GM19043 (cell line): ENCODE measurements at regions not wholly inside any gene's neighbourhood (a gene's known extent, or its start where the extent isn't known, plus 50 kb on each side); places are given as distances from the start of the nearest gene placed in this dataset.
"Not testable (repeated sequence)": the region's sequence is repeated elsewhere in the genome, so short reads cannot be mapped to it uniquely, and the experiment has no call there.

Experiments used
- ATAC-seq: cut with Tn5 transposase; IDR thresholded peaks from one replicate; pipeline ENCODE4 v1.9.1; 2021; ENCODE audit warnings: low read depth; ENCODE audit not compliant: unreplicated experiment

- ATAC-seq: no peak
These were observed 411.8 kb upstream of the STXBP6 start for GRCh38 chr14:25461780-25462179.

DNA sequence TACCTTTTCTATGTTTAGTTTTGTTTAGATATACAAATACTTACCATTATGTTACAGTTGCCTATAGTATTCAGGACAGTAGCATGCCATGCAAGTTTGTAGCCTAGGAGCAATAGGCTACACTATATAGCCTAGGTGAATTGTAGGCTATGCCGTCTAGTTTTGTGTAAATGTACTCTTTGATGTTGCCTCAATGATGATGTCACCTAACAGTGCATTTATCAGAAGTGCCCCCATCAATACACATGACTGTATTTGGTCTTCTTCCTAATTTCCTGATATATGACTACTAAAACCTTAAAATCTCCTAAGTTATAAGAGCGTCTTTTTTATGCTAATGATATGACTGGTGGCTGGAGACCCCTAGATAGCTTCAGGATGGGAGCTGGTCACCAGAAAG is 394.4 kb upstream of the STXBP6 start:
- ATAC-seq: no peak

DNA sequence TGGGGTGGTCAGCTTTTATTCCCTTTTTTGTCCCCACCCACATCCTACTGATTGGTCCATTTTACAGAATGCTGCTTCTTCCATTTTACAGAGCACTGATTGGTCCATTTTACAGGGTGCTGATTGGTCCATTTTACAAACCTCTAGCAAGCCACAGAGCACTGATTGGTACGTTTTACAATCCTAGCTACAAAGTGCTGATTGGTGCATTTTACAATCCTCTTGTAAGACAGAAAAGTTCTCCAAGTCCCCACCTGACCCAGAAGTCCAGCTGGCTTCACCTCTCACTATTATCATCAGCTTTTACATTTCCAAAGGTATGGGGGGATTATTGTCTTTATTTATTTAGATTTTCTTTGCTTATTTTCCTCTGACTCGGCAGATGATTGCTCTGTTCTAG is 390.4 kb upstream of the STXBP6 start:
- not testable (repeated sequence) for ATAC-seq

GRCh38 chr14:25436906-25437305 is 387.0 kb upstream of the STXBP6 start:
- ATAC-seq: no peak

- ATAC-seq: no peak
These were observed 386.4 kb upstream of the STXBP6 start for GRCh38 chr14:25436288-25436875.

DNA sequence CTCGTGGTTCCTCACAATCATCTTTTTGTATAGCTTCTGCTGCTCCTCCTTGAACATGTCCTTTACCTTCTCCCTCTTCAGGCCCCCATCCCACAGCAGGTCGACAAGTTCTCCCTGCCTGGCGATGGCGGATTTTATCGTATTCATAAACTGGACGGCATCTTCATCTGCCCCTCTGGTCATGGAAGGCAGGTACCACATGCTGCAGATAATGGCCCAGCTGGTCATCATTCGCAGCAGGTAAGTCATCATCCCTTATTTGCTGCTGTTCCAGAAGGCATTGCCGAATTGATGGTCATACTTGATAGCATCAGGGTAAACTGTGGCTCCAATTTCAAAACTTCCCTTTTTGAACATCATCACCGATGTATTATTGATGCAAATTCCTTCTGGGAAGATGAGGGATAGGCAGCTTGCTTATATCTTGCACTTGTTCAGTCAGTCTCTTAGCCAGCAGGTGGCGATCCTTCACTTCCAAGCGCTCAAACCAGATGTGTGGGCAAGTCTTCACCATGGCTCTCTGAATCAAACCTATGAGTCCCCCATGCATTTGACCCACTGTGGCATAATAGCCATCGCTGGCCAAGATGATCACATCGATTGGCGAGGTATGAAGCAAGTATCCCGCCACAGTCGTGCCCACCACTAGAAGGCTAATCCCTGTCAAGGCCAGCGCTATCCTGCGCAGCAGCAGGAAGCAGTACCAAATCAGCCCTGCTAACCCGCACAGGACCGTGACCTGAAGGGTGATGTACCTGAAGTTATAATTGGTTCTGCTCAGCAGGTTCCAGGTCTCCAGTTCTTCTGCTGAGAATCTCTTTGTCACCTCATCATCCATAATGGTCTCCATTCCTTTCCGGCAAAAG is 381.5 kb upstream of the STXBP6 start:
- no peak for ATAC-seq

- no peak for ATAC-seq
These were observed 380.9 kb upstream of the STXBP6 start for GRCh38 chr14:25430808-25431207.

DNA sequence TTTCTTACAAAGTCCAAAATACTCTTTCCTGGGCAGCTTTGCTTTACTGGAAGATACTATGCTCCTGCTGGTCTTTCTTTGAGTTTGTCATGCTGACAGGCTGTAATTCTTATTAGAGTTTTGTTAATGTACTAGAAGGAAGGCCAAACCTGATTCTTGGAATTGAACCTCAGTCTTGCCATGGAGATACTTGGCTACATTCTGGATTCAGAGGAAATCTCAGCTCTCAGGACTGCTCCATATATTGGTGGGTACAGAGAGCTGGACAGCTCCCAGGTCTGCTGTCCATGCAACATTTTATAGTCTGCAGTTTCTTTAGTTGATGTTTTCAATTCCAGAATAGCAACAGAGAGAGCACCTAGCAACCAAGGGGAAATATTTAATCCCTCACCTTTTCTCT is 363.1 kb upstream of the STXBP6 start:
- no peak for ATAC-seq

- ATAC-seq: no peak
These were observed 362.1 kb upstream of the STXBP6 start for GRCh38 chr14:25411781-25412757.

DNA sequence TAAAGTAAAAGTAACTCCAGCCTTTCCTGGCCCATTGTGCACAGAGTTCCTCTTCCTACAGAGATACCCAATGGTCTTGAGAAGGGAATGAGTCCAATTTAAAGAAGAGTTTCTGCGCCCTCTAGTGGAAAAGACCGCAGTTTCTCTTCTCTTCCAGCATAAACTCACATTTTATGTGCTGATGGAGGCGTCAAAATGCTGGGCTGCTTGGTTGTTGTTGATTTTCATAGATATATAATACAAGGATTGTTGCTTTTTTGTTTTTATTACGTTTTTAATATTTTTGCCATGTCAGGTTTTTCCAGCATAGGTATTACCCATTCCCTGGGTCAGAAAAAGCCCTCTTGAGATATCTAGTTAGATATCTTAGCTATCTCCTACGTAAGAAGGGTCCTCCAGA is 356.9 kb upstream of the STXBP6 start:
- no peak for ATAC-seq

DNA sequence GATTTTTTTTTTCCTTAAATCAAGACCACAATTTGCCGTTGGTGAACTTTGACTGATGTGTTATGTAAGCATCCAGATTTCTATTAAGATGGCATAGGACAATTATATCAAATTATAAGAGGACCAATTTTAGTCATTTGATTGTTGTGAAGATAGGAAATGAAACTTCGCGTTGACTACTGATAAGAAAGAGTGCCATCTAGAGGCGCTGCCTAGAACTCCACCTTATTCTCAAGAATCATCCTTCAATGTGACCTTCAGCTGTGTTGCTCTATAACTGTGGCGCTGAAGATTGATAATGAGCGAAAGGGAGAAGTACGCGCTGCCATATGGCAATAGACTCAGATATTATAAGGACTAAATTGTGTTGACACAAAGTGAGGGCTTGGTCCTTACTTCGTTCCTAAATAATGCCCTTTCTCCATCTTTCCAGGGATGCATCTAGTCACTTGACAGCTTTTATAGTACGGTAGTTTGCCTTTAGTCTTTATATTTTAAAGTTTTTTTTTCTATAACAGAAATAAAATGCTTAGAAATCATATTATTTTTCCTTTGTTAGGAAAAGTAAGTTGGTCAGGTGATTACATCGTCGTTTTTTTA is 350.8 kb upstream of the STXBP6 start:
- ATAC-seq: no peak

DNA sequence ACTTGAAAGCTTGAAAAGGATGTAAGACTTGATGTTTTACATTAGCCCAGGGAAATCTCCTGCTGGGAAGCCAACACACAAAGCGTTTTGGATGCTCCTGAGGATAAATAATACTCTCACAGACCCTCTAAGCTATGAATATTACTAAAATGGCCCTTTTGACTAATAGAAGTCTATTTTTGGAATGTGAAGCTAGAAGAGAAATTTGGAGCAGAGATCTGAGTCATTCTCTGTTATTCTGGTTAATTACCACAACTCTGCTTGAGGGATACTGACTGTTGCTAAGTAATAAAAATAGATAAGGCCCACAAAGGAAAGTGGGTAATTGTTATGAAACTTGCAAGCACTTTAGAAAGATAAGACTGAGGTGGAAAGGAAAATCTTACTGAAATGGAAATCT is 346.2 kb upstream of the STXBP6 start:
- ATAC-seq: no peak

DNA sequence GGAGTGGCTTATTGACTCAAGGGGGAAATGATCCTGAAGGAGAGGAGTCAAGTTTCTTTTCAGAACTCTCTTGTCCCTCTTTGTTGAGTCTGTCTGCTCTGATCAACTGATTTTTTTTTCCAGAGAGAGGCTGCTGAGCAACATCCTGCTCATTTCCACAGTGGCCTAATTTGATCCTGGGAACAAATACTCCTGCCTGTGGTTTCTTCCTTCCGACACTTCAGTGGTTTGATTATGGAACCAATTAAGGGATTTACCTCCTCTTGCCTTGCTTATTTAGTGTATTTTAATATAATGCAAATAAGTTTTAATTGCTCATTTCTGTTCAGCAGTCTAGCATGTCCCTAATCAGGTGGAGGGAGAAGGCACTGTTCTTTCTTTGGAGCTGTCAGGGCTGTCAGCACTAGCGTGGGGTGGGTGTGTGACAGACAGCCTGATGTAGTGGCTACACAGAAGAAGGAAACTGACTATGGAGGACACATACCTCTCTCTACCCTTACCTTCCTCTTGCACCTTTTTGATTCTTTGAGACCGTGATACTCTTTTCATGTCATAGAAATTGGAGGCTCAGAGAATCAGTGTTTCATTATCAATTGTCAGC is 344.9 kb upstream of the STXBP6 start:
- no peak for ATAC-seq

DNA sequence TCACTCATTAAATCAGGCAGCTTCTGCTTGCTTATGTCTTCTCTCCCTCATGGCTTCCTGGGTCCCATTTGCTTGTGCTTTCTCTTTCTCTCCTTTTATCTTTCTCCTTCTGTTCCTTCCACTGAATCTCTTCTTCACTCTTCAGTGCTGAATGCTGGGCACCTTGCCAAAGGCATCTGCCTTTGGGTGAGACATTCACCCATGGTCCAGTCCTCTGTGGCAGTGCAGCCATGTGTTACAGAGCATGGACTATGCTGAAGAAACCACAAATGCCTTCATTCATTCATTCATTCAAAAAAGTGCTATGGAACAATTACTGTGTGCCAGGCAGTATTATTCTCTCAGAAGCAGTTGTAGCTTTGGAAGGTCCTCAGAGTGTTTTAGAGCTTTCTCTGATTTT is 344.4 kb upstream of the STXBP6 start:
- ATAC-seq: no peak

DNA sequence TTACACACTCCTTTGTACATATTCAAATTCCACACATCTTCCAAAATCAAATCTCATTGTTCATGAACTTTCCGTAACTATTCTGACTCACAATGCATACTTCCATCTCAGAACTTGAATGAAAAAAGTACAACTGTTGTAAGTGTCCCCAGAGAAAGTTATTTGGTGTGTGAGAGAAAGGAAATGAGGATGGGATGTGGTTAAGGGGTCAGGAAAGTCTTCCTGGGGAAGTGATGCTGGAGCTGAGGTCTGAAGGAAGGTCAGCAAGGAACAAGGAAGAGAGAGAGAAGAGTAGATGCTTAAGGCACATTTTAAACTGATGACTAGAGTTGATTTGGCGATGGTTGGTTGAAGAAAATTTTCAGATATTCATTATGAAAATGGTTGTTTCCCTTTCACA is 340.0 kb upstream of the STXBP6 start:
- no peak for ATAC-seq

DNA sequence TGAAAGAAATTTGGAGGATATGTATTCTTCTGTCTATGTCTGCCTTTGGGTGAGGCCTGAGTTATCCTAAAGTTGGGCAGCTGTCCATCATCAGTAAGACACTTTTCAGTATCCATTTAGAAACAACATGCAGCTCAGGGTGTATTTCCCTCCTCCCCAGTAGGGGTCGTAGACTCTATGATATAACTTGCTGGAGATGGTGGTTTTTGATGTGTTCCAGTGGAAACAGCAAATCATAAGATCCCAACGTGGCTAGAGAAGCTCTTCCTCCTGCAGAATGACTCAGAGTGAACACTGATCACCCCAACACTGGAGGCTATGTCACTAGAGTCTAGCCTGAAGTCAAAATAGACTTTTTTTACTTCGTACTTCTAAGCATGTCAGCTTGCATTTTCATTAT is 331.6 kb upstream of the STXBP6 start:
- ATAC-seq: no peak

DNA sequence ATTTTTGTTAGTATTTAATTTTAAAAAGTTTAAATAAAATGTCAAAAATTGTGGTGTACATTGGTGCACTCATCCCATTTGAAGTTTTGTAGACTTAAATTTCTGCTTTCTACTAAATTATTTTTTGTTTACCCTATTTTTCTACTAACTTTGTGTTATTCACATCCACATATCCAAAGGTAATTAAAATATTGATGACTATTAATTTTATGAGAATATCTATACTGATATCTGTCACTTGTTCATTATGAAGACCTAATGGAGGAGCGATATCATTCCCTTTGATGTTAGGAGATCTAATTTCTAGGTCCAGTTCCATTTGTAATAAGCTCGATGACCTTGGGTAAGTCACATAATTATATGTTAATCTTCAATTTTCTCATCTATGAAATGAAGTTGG is 325.7 kb upstream of the STXBP6 start:
- ATAC-seq: no peak

DNA sequence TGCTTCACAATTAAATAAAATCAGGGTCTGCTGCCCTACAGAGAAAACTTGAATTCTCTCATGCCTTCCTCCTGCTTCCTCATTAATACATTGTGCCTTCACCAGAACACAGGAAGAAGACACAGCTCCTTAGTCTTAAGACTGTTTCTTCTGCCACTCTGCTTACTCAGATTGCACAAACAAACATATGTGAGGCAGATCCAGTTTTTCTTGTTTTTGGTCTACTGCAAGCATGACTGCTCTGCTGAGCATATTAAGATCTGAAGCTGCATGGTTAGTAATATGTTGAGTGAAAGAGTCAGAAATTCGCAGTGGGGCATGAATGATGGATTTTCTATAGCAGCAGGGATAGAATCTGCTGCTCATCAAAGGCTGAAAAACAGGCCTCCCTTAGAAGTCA is 321.1 kb upstream of the STXBP6 start:
- no peak for ATAC-seq

DNA sequence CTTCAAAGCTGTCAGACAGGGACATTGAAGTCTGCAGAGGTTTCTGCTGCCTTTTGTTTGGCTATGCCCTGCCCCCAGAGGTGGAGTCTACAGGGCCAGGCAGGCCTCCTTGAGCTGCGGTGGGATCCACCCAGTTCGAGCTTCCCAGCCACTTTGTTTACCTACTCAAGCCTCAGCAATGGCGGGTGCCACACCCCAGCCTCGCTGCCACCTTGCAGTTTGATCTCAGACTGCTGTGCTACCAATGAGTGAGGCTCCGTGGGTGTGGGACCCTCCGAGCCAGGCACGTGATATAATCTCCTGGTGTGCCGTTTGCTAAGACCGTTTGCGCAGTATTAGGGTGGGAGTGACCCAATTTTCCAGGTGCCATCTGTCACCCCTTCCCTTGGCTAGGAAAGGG is 320.1 kb upstream of the STXBP6 start:
- not testable (repeated sequence) for ATAC-seq

- no peak for ATAC-seq
These were observed 308.4 kb upstream of the STXBP6 start for GRCh38 chr14:25358330-25358729.
